GM12874 (cell line): ENCODE measurements at regions not wholly inside any gene's neighbourhood (a gene's known extent, or its start where the extent isn't known, plus 50 kb on each side); places are given as distances from the start of the nearest gene placed in this dataset.

Experiments
- TF ChIP-seq, protein P1 (sequence below): IDR thresholded peaks from 2 replicates; pipeline ENCODE4 v1.5.1; 2011; ENCODE audit warnings: low read depth, mild to moderate bottlenecking, control low read depth, low read length, moderate library complexity; ENCODE audit not compliant: insufficient read depth

GRCh38 chr18:40925071-40925541, 1029.9 kb upstream of the PIK3C3 start:
- TF ChIP-seq, protein P1, sequence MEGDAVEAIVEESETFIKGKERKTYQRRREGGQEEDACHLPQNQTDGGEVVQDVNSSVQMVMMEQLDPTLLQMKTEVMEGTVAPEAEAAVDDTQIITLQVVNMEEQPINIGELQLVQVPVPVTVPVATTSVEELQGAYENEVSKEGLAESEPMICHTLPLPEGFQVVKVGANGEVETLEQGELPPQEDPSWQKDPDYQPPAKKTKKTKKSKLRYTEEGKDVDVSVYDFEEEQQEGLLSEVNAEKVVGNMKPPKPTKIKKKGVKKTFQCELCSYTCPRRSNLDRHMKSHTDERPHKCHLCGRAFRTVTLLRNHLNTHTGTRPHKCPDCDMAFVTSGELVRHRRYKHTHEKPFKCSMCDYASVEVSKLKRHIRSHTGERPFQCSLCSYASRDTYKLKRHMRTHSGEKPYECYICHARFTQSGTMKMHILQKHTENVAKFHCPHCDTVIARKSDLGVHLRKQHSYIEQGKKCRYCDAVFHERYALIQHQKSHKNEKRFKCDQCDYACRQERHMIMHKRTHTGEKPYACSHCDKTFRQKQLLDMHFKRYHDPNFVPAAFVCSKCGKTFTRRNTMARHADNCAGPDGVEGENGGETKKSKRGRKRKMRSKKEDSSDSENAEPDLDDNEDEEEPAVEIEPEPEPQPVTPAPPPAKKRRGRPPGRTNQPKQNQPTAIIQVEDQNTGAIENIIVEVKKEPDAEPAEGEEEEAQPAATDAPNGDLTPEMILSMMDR, result no peak

DNA sequence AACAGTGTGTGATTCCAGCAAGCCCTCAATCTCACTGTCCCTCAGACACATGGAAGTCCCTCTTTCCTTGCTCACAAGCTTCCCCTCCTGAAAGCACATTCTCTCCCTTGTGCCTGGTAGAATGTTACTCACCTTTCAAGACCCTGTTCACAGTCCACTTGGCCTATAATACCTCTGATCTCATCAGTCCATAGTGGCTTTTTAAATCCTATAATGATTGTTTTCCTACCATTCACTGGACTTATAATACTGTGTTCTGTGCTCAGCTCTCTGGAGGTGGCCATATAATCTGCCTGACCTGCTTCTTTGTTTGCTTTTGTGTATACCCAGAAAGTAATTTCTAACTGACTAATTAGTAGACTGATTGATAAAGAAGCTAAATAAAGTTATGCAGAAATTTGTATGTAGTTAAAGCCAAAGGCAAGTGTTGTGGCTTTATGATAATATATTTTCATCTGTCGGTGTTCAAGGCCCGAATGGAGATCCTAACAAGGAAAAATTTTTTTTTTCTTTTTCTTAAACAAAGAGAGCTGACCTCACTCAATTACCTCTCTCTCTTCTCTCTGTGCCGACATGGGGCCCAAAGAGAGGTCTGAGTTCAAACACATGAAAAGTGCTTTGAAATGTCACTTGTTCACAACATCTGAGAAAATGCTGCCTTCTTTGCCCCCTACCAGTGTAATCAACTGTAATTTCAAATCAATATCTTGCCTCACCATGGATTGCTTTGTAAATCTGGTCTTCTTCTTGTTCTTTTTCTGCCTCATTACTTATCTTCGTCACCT, 1033.0 kb upstream of the PIK3C3 start:
- TF ChIP-seq, protein P1, result no peak

DNA sequence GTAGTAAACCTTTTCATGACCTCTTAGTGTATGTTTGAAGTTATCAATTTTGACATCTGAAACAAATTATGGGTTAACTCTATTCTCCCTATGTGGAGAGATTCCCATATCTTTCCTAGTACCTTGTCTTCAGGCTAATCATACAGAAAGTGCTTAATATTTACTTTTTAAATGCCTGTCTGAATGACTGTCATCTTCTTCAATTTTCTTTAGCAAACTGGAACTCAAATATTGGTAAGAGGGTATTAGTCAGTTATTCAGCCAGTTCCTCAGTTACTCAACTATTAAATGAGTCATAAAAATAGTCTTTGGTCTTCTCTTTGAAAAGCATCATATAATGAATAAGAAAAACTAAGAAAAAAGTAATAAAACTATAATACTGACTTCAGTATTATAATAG, 1038.0 kb upstream of the PIK3C3 start:
- TF ChIP-seq, protein P1, result no peak

- TF ChIP-seq, protein P1, result no peak
Observed at GRCh38 chr18:40915724-40916123, 1039.3 kb upstream of the PIK3C3 start.

DNA sequence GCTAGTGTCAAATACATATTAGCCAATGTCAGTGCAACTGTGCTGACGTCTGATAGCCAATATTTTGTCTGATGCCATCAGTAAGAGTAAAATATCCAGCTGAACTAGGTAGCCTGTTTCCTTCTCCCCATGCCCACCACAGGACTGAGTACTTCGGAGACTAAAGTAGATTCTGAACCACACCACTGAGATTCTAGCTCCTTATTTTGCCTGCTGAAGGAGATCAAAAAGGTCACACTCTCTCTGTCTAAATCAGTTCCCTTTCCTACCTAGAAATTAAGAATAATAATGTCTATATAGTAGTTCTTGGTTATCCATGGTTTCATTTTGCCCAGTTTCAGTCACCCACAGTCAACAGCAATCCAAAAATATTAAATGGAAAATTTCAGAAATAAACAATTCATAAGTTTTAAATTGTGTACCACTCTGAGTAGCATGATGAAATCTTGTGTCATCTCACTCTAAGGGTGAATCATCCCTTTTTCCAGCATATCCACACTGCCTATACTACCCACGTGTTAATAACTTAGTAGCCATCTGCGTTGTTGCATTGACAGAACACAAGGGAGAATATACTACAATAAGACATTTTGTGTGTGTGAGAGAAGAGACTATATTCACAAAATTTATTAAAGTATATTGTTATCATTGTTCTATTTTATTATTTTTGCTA, 1043.3 kb upstream of the PIK3C3 start:
- TF ChIP-seq, protein P1, result no peak

DNA sequence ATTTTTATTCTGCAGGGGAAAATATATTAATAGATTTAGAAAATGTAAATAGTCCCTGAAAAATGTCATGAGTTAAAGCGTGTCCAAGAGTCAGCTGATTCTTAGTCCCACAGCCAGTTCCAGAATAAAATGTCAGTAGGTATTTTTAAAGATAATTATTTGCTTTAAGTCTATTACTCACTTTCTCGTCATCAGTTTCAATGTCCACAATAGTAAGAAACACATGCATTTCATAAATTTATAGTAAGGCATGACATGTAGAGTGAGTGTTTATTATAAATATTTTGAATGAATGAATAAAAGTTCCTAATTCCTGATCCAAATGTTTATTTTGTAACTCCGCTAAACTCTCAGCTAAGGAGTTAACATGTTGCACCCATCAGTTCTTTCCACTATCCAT, 1044.0 kb upstream of the PIK3C3 start:
- TF ChIP-seq, protein P1, result no peak

- TF ChIP-seq, protein P1, result no peak
Observed at GRCh38 chr18:40907842-40908241, 1047.2 kb upstream of the PIK3C3 start.
